ENCODE measurements at regions not wholly inside any gene's neighbourhood (a gene's known extent, or its start where the extent isn't known, plus 50 kb on each side); places are given as distances from the start of the nearest gene placed in this dataset.
"Not testable (repeated sequence)": the region's sequence is repeated elsewhere in the genome, so short reads cannot be mapped to it uniquely, and the experiment has no call there.

- H3K27me3 Mint-ChIP-seq: no peaks in the 10 kb centered on the region
- H3K9me3 ChIP-seq (ENCODE audit: low read length): no peaks in the 10 kb centered on the region
- no peak overlapping the region for H3K27ac ChIP-seq (ENCODE audit: low read depth, low read length)
- CTCF ChIA-PET: no interaction called here
- no peak overlapping the region for H3K4me3 ChIP-seq (ENCODE audit: low read length)
- POLR2A ChIA-PET: no interaction called here
- H3K4me1 ChIP-seq (ENCODE audit: insufficient read depth, low read length): no peaks in the 10 kb centered on the region
- no peaks in the 10 kb centered on the region for H3K4me1 Mint-ChIP-seq
- no peaks in the 10 kb centered on the region for H3K36me3 Mint-ChIP-seq
- peaks cover 0 to 22% (median 4%) of the 10 kb centered on the region in 5 donors for H3K9me3 Mint-ChIP-seq
- no peak overlapping the region for H3K27ac Mint-ChIP-seq
- no peaks in the 10 kb centered on the region for H3K27me3 ChIP-seq (ENCODE audit: insufficient read depth, low read length, poor library complexity, severe bottlenecking)
- H3K36me3 ChIP-seq (ENCODE audit: insufficient read depth, low read length): no peaks in the 10 kb centered on the region
- DNase-seq: no peak
- no peak overlapping the region for H3K4me3 Mint-ChIP-seq
Measured at GRCh38 chr17:22123536-22124281, 431.4 kb downstream of the KCNJ18 start.

- ChIA-PET CTCF (no interaction called here), POLR2A (no interaction called here)
- no peaks in the 10 kb centered on the region for H3K27me3 ChIP-seq (ENCODE audit: insufficient read depth, low read length, poor library complexity, severe bottlenecking)
- no peak overlapping the region for H3K4me3 ChIP-seq (ENCODE audit: low read length)
- no peak overlapping the region for H3K27ac Mint-ChIP-seq
- no peaks in the 10 kb centered on the region for H3K9me3 ChIP-seq (ENCODE audit: low read length)
- no peak overlapping the region for H3K4me3 Mint-ChIP-seq
- no peak for DNase-seq
- H3K4me1 Mint-ChIP-seq: no peaks in the 10 kb centered on the region
- peaks cover 8 to 43% (median 26%) of the 10 kb centered on the region in 5 donors for H3K9me3 Mint-ChIP-seq
- no peaks in the 10 kb centered on the region for H3K36me3 ChIP-seq (ENCODE audit: insufficient read depth, low read length)
- no peak overlapping the region for H3K27ac ChIP-seq (ENCODE audit: low read depth, low read length)
- no peaks in the 10 kb centered on the region for H3K4me1 ChIP-seq (ENCODE audit: insufficient read depth, low read length)
- no peaks in the 10 kb centered on the region for H3K36me3 Mint-ChIP-seq
- H3K27me3 Mint-ChIP-seq: no peaks in the 10 kb centered on the region
Measured at GRCh38 chr17:22128171-22128570, 435.8 kb downstream of the KCNJ18 start.

GRCh38 chr17:22128723-22129122 is 436.4 kb downstream of the KCNJ18 start:
- Histone ChIP-seq H3K4me3 (ENCODE audit: low read length) (no peak overlapping the region), H3K9me3 (ENCODE audit: low read length) (no peaks in the 10 kb centered on the region), H3K27ac (ENCODE audit: low read depth, low read length) (no peak overlapping the region), H3K4me1 (ENCODE audit: insufficient read depth, low read length) (no peaks in the 10 kb centered on the region), H3K36me3 (ENCODE audit: insufficient read depth, low read length) (no peaks in the 10 kb centered on the region), H3K27me3 (ENCODE audit: insufficient read depth, low read length, poor library complexity, severe bottlenecking) (no peaks in the 10 kb centered on the region)
- DNase-seq: no peak
- CTCF ChIA-PET: no interaction called here
- Mint-ChIP-seq H3K36me3 (no peaks in the 10 kb centered on the region), H3K9me3 (peaks cover 9 to 47% (median 28%) of the 10 kb centered on the region in 5 donors), H3K4me1 (no peaks in the 10 kb centered on the region), H3K27ac (no peak overlapping the region), H3K4me3 (no peak overlapping the region), H3K27me3 (no peaks in the 10 kb centered on the region)
- POLR2A ChIA-PET: no interaction called here

- H3K36me3 ChIP-seq (ENCODE audit: insufficient read depth, low read length); H3K27ac Mint-ChIP-seq; H3K4me3 ChIP-seq (ENCODE audit: low read length); H3K9me3 ChIP-seq (ENCODE audit: low read length); H3K4me3 Mint-ChIP-seq; H3K27me3 ChIP-seq (ENCODE audit: insufficient read depth, low read length, poor library complexity, severe bottlenecking); H3K4me1 Mint-ChIP-seq; DNase-seq; H3K27me3 Mint-ChIP-seq; H3K36me3 Mint-ChIP-seq; CTCF ChIA-PET; H3K4me1 ChIP-seq (ENCODE audit: insufficient read depth, low read length); H3K27ac ChIP-seq (ENCODE audit: low read depth, low read length); POLR2A ChIA-PET: not testable (repeated sequence)
- H3K9me3 Mint-ChIP-seq: peaks cover 9 to 53% (median 30%) of the 10 kb centered on the region in 5 donors
Measured at GRCh38 chr17:22129920-22130319, 437.6 kb downstream of the KCNJ18 start.

- H3K27ac Mint-ChIP-seq: no peak overlapping the region
- DNase-seq: no peak
- Histone ChIP-seq H3K4me1 (ENCODE audit: insufficient read depth, low read length) (no peaks in the 10 kb centered on the region), H3K4me3 (ENCODE audit: low read length) (no peak overlapping the region), H3K27me3 (ENCODE audit: insufficient read depth, low read length, poor library complexity, severe bottlenecking) (no peaks in the 10 kb centered on the region), H3K27ac (ENCODE audit: low read depth, low read length) (no peak overlapping the region), H3K9me3 (ENCODE audit: low read length) (no peaks in the 10 kb centered on the region), H3K36me3 (ENCODE audit: insufficient read depth, low read length) (no peaks in the 10 kb centered on the region)
- no peaks in the 10 kb centered on the region for H3K4me1 Mint-ChIP-seq
- H3K4me3 Mint-ChIP-seq: no peak overlapping the region
- CTCF ChIA-PET: no interaction called here
- H3K36me3 Mint-ChIP-seq: no peaks in the 10 kb centered on the region
- no peaks in the 10 kb centered on the region for H3K27me3 Mint-ChIP-seq
- peaks cover 9 to 53% (median 34%) of the 10 kb centered on the region in 5 donors for H3K9me3 Mint-ChIP-seq
- POLR2A ChIA-PET: no interaction called here
Measured at GRCh38 chr17:22131740-22132139, 439.4 kb downstream of the KCNJ18 start.

DNA sequence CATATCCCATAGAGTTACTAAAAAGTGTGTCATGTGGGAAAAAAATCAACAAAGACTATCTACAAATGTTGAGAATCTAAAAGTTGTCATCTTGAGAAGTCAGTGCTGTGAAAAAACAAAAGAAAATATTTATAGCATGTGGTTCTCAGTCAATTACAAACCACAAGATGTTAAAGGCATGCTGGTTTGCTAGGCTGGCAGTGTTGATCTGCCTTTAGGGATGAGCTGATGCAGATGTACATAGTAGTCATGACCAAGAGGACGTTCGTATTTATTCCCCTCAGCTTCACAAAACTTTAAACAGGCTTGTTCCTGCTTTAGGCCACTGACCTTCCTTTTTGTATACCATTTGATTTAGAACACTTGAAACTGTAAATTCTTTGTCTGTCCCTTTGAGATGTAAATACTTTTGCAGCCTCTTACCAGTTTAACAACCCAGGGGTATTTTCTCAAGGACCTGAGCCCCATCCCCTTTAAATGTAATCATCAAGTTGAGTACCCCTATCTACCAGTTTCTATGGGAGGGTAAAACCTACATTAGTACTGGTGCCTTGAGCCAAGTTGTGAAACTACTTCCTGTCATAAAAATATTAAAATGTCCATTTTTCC is 446.6 kb downstream of the KCNJ18 start:
- Histone ChIP-seq H3K36me3 (ENCODE audit: insufficient read depth, low read length) (no peaks in the 10 kb centered on the region), H3K9me3 (ENCODE audit: low read length) (no peaks in the 10 kb centered on the region), H3K27me3 (ENCODE audit: insufficient read depth, low read length, poor library complexity, severe bottlenecking) (no peaks in the 10 kb centered on the region), H3K4me3 (ENCODE audit: low read length) (no peak overlapping the region), H3K27ac (ENCODE audit: low read depth, low read length) (no peak overlapping the region), H3K4me1 (ENCODE audit: insufficient read depth, low read length) (no peaks in the 10 kb centered on the region)
- ChIA-PET CTCF (no interaction called here), POLR2A (no interaction called here)
- Mint-ChIP-seq H3K36me3 (no peaks in the 10 kb centered on the region), H3K4me1 (no peaks in the 10 kb centered on the region), H3K9me3 (peaks cover 0 to 9% (median 4%) of the 10 kb centered on the region in 5 donors), H3K4me3 (no peak overlapping the region), H3K27ac (no peak overlapping the region), H3K27me3 (no peaks in the 10 kb centered on the region)
- no peak for DNase-seq

GRCh38 chr17:22142091-22142490 is 449.8 kb downstream of the KCNJ18 start:
- H3K27me3 Mint-ChIP-seq: no peaks in the 10 kb centered on the region
- POLR2A ChIA-PET: no interaction called here

DNA sequence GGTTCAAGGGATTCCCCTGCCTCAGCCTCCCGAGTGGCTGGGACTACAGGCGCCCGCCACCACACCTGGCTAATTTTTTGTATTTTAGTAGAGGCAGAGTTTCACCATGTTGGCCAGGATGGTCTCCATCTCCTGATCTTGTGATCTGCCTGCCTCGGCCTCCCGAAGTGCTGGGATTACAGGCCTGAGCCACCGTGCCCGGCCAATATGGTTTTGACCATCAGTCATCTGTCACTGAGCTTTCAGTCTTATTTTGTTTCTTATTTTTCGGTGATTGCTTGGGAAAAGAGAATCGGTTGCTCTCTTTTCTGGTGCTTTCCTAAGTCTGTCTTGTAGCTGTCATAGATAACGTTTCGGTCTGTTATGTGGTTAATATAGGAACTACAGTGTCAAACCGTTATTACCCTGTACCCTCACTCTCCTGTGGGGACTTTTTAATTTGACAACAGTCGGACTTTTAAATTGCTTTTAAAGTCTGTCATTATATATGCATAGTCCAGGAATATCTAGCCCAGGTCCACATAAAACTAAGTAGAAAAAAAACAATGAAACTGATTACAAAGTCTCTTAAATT is 453.4 kb downstream of the KCNJ18 start:
- Histone ChIP-seq H3K27me3 (ENCODE audit: insufficient read depth, low read length, poor library complexity, severe bottlenecking) (no peaks in the 10 kb centered on the region), H3K4me1 (ENCODE audit: insufficient read depth, low read length) (no peaks in the 10 kb centered on the region), H3K4me3 (ENCODE audit: low read length) (no peak overlapping the region), H3K36me3 (ENCODE audit: insufficient read depth, low read length) (no peaks in the 10 kb centered on the region), H3K27ac (ENCODE audit: low read depth, low read length) (no peak overlapping the region), H3K9me3 (ENCODE audit: low read length) (no peaks in the 10 kb centered on the region)
- POLR2A ChIA-PET: no interaction called here
- Mint-ChIP-seq H3K4me1 (no peaks in the 10 kb centered on the region), H3K9me3 (peaks cover 8 to 26% (median 14%) of the 10 kb centered on the region in 5 donors), H3K27me3 (no peaks in the 10 kb centered on the region), H3K4me3 (no peak overlapping the region), H3K36me3 (no peaks in the 10 kb centered on the region), H3K27ac (no peak overlapping the region)
- CTCF ChIA-PET: no interaction called here
- no peak for DNase-seq

More at GRCh38 chr17:22142091-22142490, 449.8 kb downstream of the KCNJ18 start:
- H3K36me3 Mint-ChIP-seq: no peaks in the 10 kb centered on the region
- Histone ChIP-seq H3K9me3 (ENCODE audit: low read length) (no peaks in the 10 kb centered on the region), H3K4me1 (ENCODE audit: insufficient read depth, low read length) (no peaks in the 10 kb centered on the region), H3K27me3 (ENCODE audit: insufficient read depth, low read length, poor library complexity, severe bottlenecking) (no peaks in the 10 kb centered on the region), H3K27ac (ENCODE audit: low read depth, low read length) (no peak overlapping the region), H3K4me3 (ENCODE audit: low read length) (no peak overlapping the region), H3K36me3 (ENCODE audit: insufficient read depth, low read length) (no peaks in the 10 kb centered on the region)
- no peak overlapping the region for H3K27ac Mint-ChIP-seq
- no peaks in the 10 kb centered on the region for H3K4me1 Mint-ChIP-seq
- DNase-seq: no peak
- CTCF ChIA-PET: no interaction called here
- peaks cover 3 to 7% (median 4%) of the 10 kb centered on the region in 5 donors for H3K9me3 Mint-ChIP-seq
- H3K4me3 Mint-ChIP-seq: no peak overlapping the region

Measured in CD8-positive, alpha-beta memory T cell (primary cell).